Activated CD4-positive, alpha-beta T cell treated with anti-CD3 and anti-CD28 coated beads, Interleukin-2, amount 10 ng/mL, durations not matched to agents 7 days and 5 days (primary cell): ENCODE measurements at regions not wholly inside any gene's neighbourhood (a gene's known extent, or its start where the extent isn't known, plus 50 kb on each side); places are given as distances from the start of the nearest gene placed in this dataset.
"Not testable (repeated sequence)": the region's sequence is repeated elsewhere in the genome, so short reads cannot be mapped to it uniquely, and the experiment has no call there.

Source experiments
- CTCF ChIA-PET: fragments of 350-600 bp; sonication (Branson Sonifier 250); formaldehyde crosslinking; loops from one replicate; lab custom pipeline; 2021; ENCODE audit warnings: antibody characterized with exemption; lab: Charles Lee
- POLR2A ChIA-PET: fragments of 350-600 bp; sonication (Branson Sonifier 250); formaldehyde crosslinking; loops from one replicate; lab custom pipeline; 2021; ENCODE audit warnings: antibody characterized with exemption; lab: Charles Lee
- DNase-seq: peaks from one replicate; pipeline ENCODE4 v3.0.0-alpha.2; 2020
- H3K27ac Mint-ChIP-seq: one replicate; pipeline ENCODE4 v1.8.0; 2021; ENCODE audit warnings: mild to moderate bottlenecking, moderate library complexity, mixed read lengths
- H3K27me3 Mint-ChIP-seq: one replicate; pipeline ENCODE4 v1.8.0; 2021; ENCODE audit warnings: mixed read lengths
- H3K36me3 Mint-ChIP-seq: one replicate; pipeline ENCODE4 v1.8.0; 2021; ENCODE audit warnings: low read depth, mixed read lengths
- H3K4me1 Mint-ChIP-seq: one replicate; pipeline ENCODE4 v1.8.0; 2021; ENCODE audit warnings: mixed read lengths
- H3K4me3 Mint-ChIP-seq: one replicate; pipeline ENCODE4 v1.8.0; 2021; ENCODE audit warnings: mild to moderate bottlenecking, moderate library complexity, mixed read lengths
- H3K9me3 Mint-ChIP-seq: one replicate; pipeline ENCODE4 v1.8.0; 2021; ENCODE audit warnings: mixed read lengths

DNA sequence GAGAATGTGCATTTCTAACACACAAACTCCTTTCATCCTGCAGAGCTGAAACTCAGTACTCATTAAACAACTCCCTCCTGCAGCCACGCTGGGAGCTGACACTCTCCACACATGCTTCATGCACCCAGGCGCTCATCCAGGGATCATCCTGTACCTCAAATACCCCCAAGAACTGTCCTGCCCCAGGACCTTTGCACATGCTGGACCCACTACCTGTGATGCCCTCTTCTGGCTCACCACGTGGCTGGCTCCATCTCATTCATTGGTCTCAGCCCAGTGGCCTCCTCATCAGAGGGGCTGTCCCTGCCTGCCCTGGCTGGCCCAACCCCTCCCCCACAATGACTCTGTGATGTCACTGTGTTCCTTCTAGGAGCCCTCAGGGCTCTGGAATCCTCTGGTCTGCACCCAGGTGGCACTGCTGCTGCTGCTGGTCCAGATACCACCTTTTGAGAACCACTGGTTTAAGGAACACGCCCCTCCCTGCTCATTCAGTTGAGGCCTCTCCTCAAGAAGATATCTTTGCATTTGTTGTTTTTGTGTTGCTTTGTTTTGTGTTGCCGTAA, 160.9 kb upstream of the FOXF1 start:
- ChIA-PET POLR2A (no interaction called here), CTCF (no interaction called here)
- Mint-ChIP-seq H3K4me3 (no peak overlapping the region), H3K9me3 (no peaks in the 10 kb centered on the region), H3K4me1 (no peaks in the 10 kb centered on the region), H3K27ac (no peak overlapping the region), H3K36me3 (no peaks in the 10 kb centered on the region), H3K27me3 (peaks cover 14% of the 10 kb centered on the region)
- no peak for DNase-seq

DNA sequence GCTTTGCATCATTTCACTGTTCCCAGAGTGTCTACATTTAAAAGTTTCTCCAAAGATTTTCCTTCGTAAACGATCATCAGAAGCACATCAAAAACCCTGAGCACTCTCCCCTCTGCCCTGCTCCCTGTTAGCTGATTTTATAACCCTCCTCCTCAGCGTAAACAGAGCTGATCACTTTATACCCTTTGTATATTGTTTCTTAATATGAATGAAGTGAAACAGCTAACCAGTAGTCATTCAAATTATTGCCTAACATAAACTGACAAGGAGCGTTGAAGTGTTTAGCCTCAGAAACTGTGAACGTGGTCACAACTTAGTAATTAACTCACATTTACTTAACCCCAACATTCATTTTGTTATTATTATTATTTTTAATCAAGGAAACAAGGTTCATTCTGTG, 160.0 kb upstream of the FOXF1 start:
- H3K9me3 Mint-ChIP-seq, result peaks cover 1% of the 10 kb centered on the region
- H3K4me1 Mint-ChIP-seq, result no peaks in the 10 kb centered on the region
- ChIA-PET CTCF (no interaction called here), POLR2A (no interaction called here)
- peaks cover 8% of the 10 kb centered on the region for H3K27me3 Mint-ChIP-seq
- no peak overlapping the region for H3K4me3 Mint-ChIP-seq
- DNase-seq, result no peak
- H3K27ac Mint-ChIP-seq, result no peak overlapping the region
- no peaks in the 10 kb centered on the region for H3K36me3 Mint-ChIP-seq

DNA sequence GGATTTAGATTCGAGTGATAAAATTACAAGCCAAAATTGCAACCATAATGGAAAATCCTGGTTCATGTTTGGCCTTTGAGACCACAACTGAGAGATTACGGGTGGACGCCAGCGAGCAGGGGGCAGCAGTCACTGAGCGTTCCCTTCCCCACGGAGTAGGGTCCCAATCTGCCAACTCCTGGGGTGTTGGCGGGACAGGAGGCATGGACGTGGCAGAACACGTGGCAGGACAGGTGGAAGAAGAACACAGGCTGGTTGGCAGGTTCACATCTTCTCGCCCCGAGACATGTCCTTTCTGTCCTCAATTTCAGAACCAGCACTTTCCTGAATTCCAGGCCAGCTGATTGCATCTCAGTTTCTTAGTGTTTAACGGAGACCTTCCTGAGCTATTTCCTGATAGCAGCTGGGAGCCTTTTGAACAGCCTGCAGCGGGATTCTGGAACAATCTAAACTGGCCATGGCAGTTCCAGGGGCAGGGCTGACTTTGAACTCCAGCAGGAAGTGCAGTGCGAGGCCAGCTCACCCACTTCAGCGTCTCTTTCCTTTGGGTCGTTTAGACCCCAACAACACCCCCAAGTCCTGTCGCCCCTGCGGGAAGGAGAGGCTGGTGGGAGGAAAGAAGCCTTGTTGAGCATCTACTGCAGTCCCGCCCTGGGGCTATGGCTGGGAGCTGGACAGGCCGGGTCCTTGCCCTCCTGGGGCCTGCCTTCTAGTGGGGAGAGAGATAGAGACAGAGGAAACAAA, 159.1 kb upstream of the FOXF1 start:
- Mint-ChIP-seq H3K9me3 (peaks cover 5% of the 10 kb centered on the region), H3K27me3 (peaks cover 8% of the 10 kb centered on the region), H3K4me3 (no peak overlapping the region), H3K36me3 (no peaks in the 10 kb centered on the region), H3K27ac (no peak overlapping the region), H3K4me1 (no peaks in the 10 kb centered on the region)
- ChIA-PET POLR2A (no interaction called here), CTCF (no interaction called here)
- no peak for DNase-seq

DNA sequence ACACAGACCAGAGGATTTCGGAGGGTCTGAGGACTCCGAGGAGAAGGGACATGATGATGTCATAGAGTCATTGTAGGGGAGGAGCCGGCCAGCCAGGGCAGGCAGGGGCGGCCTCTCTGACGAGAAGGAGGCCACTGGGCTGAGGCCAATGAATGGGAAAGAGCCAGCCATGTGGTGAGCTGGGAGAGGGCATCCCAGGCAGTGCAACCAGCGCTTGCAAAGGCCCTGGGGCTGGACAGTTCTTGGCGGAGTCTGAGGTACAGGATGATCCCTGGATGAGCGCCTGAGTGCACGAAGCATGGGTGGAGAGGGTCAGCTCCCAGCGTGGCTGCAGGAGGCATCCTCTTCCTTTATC, 158.6 kb upstream of the FOXF1 start:
- H3K27ac Mint-ChIP-seq, POLR2A ChIA-PET, H3K27me3 Mint-ChIP-seq, DNase-seq, H3K36me3 Mint-ChIP-seq, H3K9me3 Mint-ChIP-seq, H3K4me3 Mint-ChIP-seq, H3K4me1 Mint-ChIP-seq, CTCF ChIA-PET: not testable (repeated sequence)

DNA sequence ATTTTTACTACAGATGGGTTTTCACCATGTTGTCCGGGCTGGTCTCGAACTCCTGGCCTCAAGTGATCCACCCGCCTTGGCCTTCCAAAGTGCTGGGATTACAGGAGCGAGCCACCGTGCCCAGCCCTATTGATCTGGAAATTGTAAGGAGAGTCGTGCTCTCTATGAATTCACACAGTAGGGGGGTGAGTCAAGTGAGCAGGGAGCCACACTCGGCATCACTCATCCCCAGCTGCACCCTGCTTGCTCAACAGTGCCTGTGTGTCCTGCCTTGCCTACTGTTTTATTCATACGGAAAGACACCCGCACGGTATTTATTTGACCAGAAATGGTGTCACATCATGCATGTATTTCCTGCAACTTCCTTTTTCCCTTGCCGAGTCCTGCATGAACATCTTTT, 157.2 kb upstream of the FOXF1 start:
- Mint-ChIP-seq H3K27ac (no peak overlapping the region), H3K4me3 (no peak overlapping the region), H3K4me1 (no peaks in the 10 kb centered on the region), H3K27me3 (peaks cover 3% of the 10 kb centered on the region), H3K36me3 (no peaks in the 10 kb centered on the region), H3K9me3 (peaks cover 5% of the 10 kb centered on the region)
- ChIA-PET POLR2A (no interaction called here), CTCF (no interaction called here)
- DNase-seq, result no peak

DNA sequence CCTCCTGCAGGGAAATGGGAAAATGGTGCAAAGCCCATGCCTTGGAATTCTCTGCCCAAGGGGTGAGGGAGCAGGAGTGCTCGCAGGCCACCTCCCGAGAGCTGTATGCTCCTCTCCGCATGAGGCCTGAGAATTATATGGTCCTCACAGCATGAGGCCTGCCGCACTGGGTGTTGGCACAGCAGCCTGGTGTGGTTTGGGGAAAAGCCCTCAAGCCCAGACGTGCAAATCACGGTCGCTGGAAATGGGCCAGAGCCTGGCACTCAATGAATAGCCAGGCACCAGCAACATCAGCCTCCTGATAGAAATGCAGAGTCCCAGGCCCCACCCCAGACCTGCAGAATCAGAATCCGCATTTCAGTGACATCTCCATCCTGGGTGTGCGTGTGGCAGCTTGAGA, 156.4 kb upstream of the FOXF1 start:
- CTCF ChIA-PET, result no interaction called here

DNA sequence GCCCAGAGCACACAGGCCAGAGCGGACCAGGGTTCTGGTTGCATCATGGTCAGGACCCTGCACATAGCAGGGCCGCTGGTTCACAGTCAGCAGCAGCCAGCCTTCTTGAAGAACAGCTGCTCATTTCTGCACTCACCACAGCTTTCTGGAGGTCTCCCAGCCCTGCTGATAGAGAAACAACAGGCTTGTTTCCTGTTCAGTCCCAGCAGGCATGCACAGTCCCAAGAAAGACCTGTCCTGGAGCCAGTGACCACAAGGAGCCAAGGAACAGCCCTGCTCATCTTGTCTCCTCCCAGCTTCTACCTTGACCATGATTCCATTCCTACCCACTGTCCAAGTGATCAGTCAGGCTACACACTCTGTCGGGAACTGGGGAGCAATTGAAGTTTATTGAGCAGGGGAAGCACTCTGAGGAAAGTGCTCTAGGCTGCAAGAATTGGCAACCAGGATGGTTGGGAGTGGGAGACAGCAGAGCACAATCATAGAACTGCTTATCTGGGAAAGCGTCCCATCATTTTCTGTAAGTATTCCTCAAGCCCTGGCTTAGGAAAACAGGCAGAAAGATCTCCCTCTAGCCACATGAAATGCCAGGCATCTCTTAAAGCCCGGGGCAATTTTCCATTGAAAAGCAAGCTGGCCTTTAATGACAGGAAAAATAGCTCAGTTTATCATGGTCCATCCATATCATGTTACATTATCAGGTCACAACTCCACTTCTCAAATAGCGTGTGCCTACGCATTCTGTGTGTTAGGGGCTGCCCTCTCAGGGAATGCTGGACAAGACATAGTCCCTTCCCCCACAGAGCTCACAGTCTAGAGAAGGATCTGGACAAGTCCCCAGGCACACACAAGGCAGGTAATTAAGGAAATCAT, 155.4 kb upstream of the FOXF1 start:
- Mint-ChIP-seq H3K27ac (no peak overlapping the region), H3K27me3 (peaks cover 3% of the 10 kb centered on the region), H3K36me3 (no peaks in the 10 kb centered on the region), H3K9me3 (peaks cover 5% of the 10 kb centered on the region), H3K4me3 (no peak overlapping the region), H3K4me1 (no peaks in the 10 kb centered on the region)
- ChIA-PET CTCF (no interaction called here), POLR2A (no interaction called here)
- no peak for DNase-seq

More for the DNA sequence above, 156.4 kb upstream of the FOXF1 start:
- H3K27me3 Mint-ChIP-seq, result peaks cover 3% of the 10 kb centered on the region
- H3K36me3 Mint-ChIP-seq, result no peaks in the 10 kb centered on the region
- no peak overlapping the region for H3K27ac Mint-ChIP-seq
- no peak overlapping the region for H3K4me3 Mint-ChIP-seq
- no peaks in the 10 kb centered on the region for H3K4me1 Mint-ChIP-seq
- POLR2A ChIA-PET, result no interaction called here
- no peak for DNase-seq
- H3K9me3 Mint-ChIP-seq, result peaks cover 5% of the 10 kb centered on the region

DNA sequence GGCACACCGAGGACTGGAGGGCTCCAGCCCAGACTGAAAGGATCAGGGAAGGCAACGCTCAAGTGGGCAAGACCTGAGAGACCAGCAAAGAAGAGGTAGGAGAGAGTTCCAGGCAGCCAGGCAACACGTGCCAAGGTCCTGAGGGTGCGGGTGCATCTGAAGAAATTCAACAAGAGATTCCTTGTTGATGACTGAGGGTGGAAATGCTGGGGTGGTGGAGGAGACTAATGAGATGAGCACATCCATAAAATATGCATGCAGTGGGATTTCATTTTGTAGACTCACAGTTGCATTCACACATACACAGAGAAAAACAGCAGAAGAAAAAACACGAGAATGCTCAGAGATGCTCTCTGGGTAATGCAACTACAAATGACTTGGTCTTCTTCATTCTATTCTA, 154.8 kb upstream of the FOXF1 start:
- no peaks in the 10 kb centered on the region for H3K36me3 Mint-ChIP-seq
- H3K4me1 Mint-ChIP-seq, result no peaks in the 10 kb centered on the region
- H3K4me3 Mint-ChIP-seq, result no peak overlapping the region
- ChIA-PET POLR2A (no interaction called here), CTCF (no interaction called here)
- peaks cover 3% of the 10 kb centered on the region for H3K27me3 Mint-ChIP-seq
- peaks cover 5% of the 10 kb centered on the region for H3K9me3 Mint-ChIP-seq
- no peak for DNase-seq
- H3K27ac Mint-ChIP-seq, result no peak overlapping the region

DNA sequence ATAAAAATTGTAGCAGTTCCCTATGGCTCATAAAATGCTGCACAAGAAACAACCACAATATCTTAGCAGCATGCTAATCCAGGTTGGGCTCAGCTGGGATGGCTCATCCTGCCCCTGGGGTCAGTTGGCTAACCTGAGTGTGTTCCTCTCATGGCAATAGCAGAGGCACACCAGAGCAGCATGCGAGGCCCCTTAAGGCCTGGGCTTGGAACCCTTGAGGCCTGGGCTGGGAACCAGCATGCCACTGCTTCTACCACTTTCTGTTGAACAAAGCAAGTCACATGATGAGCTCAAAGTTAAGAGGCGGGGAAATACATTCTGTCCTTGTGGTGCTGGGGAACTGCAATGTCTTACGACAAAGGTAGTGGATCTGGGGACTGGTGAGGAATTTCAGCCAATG, 154.4 kb upstream of the FOXF1 start:
- CTCF ChIA-PET, result no interaction called here
- no peak for DNase-seq
- no peaks in the 10 kb centered on the region for H3K36me3 Mint-ChIP-seq
- POLR2A ChIA-PET, result no interaction called here
- H3K4me3 Mint-ChIP-seq, result no peak overlapping the region
- peaks cover 5% of the 10 kb centered on the region for H3K9me3 Mint-ChIP-seq
- H3K27ac Mint-ChIP-seq, result no peak overlapping the region
- H3K4me1 Mint-ChIP-seq, result no peaks in the 10 kb centered on the region
- H3K27me3 Mint-ChIP-seq, result peaks cover 3% of the 10 kb centered on the region

DNA sequence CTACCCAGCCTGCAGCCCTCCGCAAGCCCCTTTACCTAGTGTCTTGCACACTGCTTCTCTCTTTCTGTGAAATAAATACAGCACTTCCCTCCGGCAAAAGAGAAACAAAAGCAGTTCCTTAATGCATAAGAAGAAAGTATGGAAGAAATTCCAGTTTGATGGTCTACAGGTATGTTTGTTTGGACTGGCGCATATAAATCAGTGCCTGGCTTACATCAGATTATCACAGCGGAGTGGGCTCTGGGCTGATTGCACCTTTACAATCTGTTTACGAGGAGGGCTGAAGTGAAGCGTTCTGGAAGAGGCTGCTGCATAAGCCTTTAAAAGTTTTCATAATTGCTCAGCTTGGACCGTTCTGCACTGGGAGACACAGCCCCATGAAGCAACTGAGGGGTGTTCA, 153.5 kb upstream of the FOXF1 start:
- Mint-ChIP-seq H3K4me1 (no peaks in the 10 kb centered on the region), H3K27me3 (peaks cover 2% of the 10 kb centered on the region), H3K36me3 (no peaks in the 10 kb centered on the region), H3K4me3 (no peak overlapping the region), H3K9me3 (peaks cover 5% of the 10 kb centered on the region), H3K27ac (no peak overlapping the region)
- ChIA-PET CTCF (interaction anchor here (0.5 kb wide), 1 partner anchor 16 kb away, joined by 3 read pairs; no protein-coding TSS in a partner anchor), POLR2A (no interaction called here)
- no peak for DNase-seq

DNA sequence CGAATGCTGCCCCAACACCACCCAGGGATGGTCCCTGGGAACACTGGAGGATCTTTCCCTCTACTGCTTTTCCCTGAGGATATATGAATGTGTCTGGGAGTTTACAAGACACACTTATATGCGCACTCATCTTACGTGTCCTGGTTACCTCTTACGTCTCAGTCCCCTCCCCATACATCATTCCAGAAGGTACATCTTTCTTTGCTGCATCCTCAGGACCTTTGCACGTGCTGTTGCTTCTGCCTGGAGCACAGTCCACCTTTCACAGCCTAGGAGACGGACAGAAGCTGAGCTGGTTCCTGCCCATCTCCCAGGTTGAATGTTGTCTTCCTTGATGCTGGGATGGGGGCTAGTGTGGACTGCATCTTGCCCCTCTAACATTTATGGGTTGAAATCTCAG, 153.0 kb upstream of the FOXF1 start:
- H3K27me3 Mint-ChIP-seq, result peaks cover 2% of the 10 kb centered on the region
- DNase-seq, result no peak

DNA sequence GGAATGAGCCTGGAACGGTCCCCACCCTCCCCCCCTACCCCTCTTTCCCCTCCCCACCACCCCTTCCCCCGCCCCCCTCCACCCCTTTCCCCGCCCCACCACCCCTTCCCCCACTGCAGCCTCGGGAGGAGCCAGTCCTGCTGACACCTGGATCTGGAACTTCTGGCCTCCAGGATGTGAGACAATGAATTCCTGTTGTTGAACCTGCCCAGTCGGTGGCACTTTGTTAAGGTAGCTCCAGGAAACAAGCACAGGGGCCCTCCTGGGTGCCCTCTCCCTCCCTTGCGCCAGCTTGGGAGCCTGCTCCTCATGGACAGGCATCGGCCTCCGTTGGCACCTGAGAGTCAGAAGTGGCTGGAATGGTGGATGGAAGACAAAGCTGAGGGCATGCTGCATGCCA, 152.4 kb upstream of the FOXF1 start:
- no peak overlapping the region for H3K4me3 Mint-ChIP-seq
- H3K27me3 Mint-ChIP-seq, result peaks cover 2% of the 10 kb centered on the region
- ChIA-PET POLR2A (no interaction called here), CTCF (no interaction called here)
- H3K9me3 Mint-ChIP-seq, result peaks cover 5% of the 10 kb centered on the region
- no peaks in the 10 kb centered on the region for H3K36me3 Mint-ChIP-seq
- H3K27ac Mint-ChIP-seq, result no peak overlapping the region
- DNase-seq, result no peak
- H3K4me1 Mint-ChIP-seq, result no peaks in the 10 kb centered on the region

More for the DNA sequence above, 153.0 kb upstream of the FOXF1 start:
- ChIA-PET CTCF (no interaction called here), POLR2A (no interaction called here)
- Mint-ChIP-seq H3K36me3 (no peaks in the 10 kb centered on the region), H3K4me1 (no peaks in the 10 kb centered on the region), H3K9me3 (peaks cover 5% of the 10 kb centered on the region), H3K4me3 (no peak overlapping the region), H3K27ac (no peak overlapping the region)

DNA sequence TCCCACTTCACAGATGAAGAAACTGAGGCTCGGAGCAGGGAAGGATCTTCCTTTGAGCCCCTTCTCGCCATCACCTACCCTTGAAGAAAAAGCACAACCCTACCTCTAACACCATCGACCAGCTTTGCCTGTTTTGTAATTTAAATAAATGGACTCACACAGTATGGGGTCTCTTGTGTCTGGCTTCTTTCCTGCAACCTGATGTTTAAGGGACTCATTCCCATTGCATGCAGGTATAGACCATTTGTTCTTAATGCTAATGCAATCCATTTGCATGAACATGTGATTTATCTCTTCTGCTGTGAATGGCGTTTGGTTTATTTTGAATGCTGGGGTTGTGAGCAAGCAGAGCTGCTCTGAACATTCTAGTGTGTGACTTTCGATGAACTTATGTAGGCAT, 150.8 kb upstream of the FOXF1 start:
- no peak overlapping the region for H3K27ac Mint-ChIP-seq
- CTCF ChIA-PET, result no interaction called here
- no peaks in the 10 kb centered on the region for H3K36me3 Mint-ChIP-seq
- H3K4me3 Mint-ChIP-seq, result no peak overlapping the region
- H3K9me3 Mint-ChIP-seq, result peaks cover 5% of the 10 kb centered on the region
- H3K4me1 Mint-ChIP-seq, result no peaks in the 10 kb centered on the region
- DNase-seq, result no peak
- POLR2A ChIA-PET, result no interaction called here
- H3K27me3 Mint-ChIP-seq, result peaks cover 6% of the 10 kb centered on the region
